ENCODE measurements at regions not wholly inside any gene's neighbourhood (a gene's known extent, or its start where the extent isn't known, plus 50 kb on each side); places are given as distances from the start of the nearest gene placed in this dataset.
A peak's percentile ranks its signal among the peaks of the same experiment; 100 is the strongest.
"Not testable (repeated sequence)": the region's sequence is repeated elsewhere in the genome, so short reads cannot be mapped to it uniquely, and the experiment has no call there.

- no peak for DNase-seq
These were observed 185.0 kb upstream of the NRXN3 start for GRCh38 chr14:77985211-77985615.

GRCh38 chr14:77986773-77987172 is 183.4 kb upstream of the NRXN3 start:
- no peak for DNase-seq

- DNase-seq: no peak
These were observed 181.9 kb upstream of the NRXN3 start for GRCh38 chr14:77988096-77988870.

- DNase-seq: no peak
These were observed 181.2 kb upstream of the NRXN3 start for GRCh38 chr14:77988970-77989369.

DNA sequence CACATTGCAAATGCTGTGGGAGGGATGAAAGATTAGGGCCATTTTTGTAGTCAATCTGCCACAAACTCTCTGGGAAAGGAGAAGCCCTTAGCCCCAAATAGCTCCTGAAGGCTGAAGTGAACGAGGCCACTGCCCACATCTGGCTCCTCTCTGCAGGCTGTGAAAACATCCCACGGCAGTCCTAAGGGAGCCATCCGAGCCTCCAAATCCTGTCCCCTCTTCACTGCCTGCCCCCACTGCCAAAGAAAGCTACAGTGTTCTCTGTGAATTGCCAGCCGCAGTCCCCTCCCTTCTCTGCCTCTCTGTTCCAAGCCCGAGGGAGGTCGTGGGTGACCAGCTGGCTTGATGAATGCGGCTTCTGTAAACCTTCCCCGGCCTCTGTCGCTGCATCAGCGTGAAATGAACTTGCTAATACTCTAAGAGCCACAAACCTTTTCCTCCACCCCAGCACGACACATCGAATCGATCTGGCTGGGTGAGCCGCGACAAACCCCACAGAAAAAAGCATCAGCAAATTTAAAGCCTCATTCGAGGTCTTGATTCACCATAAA is 180.7 kb upstream of the NRXN3 start:
- DNase-seq: no peak

DNA sequence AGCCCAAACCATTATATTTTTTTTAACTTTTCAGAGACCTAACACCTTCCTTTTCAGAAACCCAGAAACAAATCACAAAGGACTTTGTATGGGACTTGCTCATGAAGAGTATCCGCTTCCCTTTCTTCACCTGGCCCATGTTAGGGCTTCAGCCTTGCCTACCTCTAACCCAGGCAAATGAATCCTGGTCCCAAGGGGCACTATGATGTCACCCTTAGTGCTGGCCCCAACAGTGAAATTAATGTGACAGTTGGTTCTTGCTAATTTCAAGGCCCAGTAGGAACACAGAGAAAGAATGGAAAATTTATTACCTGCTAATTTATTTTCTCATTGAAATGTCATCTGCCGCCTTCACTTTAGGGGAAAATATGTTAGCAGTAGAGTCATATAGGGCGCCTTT is 179.8 kb upstream of the NRXN3 start:
- no peak for DNase-seq

DNA sequence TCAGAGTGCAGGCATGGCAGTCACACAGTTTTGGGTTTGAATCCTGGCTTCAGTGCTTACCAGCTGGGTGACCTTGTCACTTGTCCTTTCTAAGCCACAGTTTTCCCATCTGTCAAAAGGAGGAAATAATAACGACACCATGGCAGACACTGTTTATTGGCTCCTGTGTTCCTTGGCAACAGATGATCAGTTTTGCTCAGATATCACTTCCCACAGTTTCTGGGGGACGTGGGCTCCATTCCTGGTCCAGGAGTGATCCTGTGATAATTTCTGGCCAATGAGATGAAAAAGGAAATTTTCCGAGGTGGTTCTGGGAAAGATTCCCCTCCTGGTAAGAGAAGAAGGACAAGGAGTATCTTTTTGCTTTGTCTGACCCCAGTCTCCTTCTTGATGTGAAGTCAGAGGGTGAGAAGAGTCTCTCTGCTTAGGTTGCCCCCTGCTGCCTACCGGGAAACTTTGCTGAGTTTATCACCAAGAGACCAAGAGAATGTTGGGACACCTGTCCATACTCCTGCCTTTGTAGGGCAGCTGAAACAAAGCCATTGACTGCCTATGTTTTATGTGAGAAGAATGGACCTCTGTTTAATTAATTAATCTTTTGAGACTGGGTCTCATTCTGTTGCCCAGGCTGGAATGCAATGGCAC is 178.9 kb upstream of the NRXN3 start:
- no peak for DNase-seq

GRCh38 chr14:78005325-78005724 is 164.8 kb upstream of the NRXN3 start:
- DNase-seq: no peak

DNA sequence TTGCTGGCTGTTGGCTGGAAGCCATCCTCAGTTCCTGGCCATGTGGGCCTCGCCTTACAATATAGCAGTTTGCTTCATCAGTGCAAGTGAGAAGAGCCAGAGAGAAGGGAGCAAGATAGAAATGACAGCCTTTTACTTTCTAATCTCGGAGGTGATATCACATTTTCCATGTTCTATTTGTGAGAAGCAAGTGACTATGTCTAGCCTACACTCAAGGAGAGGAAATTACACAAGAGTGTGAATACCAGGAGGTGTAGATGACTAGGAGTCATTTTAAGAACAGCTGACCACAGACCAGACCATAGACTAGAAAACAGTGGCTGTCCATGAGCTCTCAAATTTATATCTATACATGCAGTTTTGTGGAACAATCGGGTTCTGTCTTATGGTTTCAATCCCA is 163.0 kb upstream of the NRXN3 start:
- no peak for DNase-seq

DNA sequence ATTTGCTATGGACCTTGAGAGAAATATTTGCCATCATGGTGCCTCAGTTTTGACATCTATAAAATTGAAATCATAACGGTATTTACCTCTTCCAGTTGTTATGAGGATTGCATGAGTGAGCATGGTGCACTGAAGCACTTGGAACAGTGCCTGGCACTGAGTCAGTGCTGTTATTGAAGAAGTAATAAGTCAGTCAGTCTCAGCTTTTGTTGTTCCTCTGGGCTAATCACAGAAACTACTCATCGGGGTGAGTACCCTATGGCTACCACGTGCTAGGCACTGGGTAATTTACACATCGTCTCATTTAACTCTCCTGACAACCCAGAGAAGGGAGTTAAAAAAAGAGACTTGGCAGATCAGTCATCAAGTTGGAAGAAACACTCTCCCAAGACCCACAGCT is 159.5 kb upstream of the NRXN3 start:
- DNase-seq: no peak

DNA sequence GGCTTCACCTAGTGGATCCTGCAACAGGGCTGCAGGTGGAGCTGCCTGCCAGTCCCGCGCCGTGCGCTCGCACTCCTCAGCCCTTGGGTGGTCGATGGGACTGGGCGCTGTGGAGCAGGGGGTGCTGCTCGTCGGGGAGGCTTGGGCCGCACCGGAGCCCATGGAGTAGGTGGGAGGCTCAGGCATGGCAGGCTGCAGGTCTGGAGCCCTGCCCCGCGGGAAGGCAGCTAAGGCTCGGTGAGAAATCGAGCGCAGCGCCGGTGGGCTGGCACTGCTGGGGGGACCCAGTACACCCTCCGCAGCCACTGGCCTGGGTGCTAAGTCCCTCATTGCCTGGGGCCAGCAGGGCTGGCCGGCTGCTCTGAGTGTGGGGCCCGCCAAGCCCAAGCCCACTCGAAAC is 156.3 kb upstream of the NRXN3 start:
- DNase-seq: not testable (repeated sequence)

GRCh38 chr14:78016532-78016931 is 153.6 kb upstream of the NRXN3 start:
- DNase-seq: no peak

DNA sequence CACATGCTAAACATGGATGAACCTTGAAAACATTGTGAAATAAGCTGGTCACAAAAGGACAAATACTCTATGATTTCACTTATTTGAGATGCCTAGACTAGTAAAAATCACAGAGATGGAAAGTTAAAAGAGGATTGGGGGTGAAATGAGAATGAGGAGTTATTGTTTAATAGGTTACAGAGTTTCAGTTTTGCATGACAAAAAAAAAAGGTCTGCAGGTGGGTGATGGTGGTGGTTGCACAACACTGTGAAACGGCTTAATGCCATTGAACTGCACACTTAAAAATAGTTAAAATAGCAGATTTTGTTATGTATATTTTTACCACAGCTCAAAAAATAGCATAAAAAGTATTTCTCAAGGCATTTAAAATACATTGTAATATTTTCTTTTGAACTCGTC is 151.9 kb upstream of the NRXN3 start:
- no peak for DNase-seq

DNA sequence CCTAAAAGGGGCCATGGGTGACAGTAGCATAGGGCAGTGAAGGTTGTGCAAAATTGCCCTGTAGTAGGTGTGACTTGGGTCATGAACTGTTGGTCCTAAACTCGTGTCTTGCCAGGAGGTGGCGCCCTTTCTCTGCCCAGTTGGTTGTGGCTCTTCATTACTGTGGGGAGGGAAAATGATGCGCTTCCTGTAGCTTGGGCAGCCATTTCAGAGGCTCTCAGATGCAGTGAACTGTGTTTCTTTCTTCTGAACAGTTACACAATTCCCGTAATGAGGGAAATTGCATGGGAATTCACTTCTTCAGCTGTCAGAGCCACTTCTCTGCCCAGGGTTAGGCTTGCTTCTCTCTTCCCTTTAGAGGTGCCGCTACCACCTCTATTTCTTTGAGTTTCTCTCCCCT is 148.1 kb upstream of the NRXN3 start:
- peak; percentile 12 for DNase-seq

- no peak for DNase-seq
These were observed 147.1 kb upstream of the NRXN3 start for GRCh38 chr14:78023112-78023511.

DNA sequence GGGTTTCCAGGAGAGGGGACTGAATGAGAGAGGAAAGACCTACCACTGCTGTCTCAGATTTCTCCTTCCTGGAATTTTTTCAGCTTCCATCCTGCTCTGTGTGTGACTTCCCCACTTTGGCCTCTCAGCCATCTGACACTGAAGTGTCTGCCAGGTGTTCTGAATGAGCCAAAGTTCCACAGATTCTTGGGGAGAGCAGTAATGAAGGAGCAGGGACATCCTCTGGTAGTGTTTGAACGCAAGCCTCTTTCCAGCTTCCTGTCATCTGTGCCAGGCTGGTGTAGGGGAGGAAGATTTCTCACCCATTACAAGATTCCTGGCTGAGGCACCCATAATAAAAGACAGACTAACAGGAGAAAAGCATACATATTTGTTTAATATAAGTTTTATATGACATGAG is 141.7 kb upstream of the NRXN3 start:
- DNase-seq: no peak

GRCh38 chr14:78029601-78030372 is 140.4 kb upstream of the NRXN3 start:
- DNase-seq: no peak

DNA sequence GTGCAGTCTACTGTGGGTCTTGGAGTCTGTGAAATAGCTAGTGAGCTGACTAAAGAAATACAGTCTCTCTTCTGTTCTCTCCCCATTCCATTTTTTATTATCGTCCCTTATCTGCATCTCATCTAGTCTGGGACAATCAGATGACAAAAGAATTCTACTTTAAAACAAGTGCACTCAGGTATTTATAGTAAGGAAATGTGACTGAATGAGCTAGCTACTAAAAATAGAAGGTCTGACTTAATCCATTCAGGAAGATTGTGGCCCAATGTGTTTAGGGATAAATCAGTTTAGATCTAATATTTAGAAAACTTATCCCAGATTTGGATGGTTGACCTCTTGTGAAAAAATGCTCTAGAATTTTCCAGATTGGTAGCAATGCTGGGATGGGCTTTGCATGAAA is 126.8 kb upstream of the NRXN3 start:
- no peak for DNase-seq

DNA sequence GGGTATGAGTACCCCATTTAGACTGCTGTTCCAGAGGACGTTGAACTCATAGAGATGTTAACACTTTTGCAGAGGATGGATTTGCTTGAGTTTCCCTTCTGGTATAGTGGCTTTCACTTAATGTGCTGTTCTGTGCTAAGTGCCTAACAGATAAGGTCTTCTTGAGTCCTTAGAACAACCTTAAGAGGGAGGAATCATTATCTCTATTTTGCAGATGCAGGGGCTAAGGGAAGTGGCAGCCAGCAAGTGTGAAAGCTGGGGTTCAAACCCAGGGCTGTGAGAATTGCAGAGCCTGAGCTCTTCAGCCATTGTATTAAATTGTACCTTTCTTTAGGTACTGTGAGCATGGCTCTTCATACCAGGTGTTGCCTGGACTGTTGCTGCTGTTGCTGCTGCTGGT is 122.1 kb upstream of the NRXN3 start:
- no peak for DNase-seq

DNA sequence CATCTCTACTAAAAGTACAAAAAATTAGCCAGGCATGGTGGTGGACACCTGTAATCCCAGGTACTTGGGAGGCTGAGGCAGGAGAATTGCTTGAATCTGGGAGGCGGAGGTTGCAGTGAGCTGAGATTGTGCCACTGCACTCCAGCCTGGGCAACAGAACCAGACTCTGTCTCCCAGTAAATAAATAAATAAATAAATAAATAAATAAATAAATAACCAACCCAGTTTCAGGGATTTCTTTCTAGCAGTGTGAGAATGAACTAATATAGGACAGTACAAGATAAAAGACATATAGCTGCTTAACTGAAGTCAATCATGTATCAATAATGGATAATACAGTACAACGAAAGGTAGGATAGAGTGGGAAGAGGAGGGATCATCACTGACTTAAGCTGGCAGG is 113.3 kb upstream of the NRXN3 start:
- DNase-seq: not testable (repeated sequence)

DNA sequence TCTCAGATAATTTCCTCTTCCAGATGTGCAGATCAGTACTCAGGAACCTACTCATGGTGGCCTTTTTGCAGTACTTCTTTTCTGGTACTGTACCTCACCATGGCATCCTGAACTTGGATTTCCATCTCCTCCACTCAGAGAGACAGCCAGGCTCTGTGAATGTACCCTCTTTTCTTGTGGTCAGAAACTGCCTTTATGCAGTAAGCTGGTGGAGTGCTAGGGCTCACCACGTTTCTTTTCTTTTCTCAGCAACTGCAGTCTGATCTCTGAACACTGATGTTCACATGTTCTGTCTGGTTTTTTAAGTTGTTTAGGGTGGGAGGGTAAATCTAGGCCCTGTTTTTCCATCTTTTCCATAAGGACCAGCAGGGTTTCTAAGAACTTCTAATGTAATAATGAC is 99.8 kb upstream of the NRXN3 start:
- DNase-seq: no peak

- DNase-seq: no peak
These were observed 99.1 kb upstream of the NRXN3 start for GRCh38 chr14:78071016-78071549.

- no peak for DNase-seq
These were observed 97.1 kb upstream of the NRXN3 start for GRCh38 chr14:78073028-78073427.

Measured in CD4-positive, alpha-beta T cell treated with Interleukin-17A for 1 hour (primary cell).